ENCODE measurements at regions not wholly inside any gene's neighbourhood (a gene's known extent, or its start where the extent isn't known, plus 50 kb on each side); places are given as distances from the start of the nearest gene placed in this dataset.

DNA sequence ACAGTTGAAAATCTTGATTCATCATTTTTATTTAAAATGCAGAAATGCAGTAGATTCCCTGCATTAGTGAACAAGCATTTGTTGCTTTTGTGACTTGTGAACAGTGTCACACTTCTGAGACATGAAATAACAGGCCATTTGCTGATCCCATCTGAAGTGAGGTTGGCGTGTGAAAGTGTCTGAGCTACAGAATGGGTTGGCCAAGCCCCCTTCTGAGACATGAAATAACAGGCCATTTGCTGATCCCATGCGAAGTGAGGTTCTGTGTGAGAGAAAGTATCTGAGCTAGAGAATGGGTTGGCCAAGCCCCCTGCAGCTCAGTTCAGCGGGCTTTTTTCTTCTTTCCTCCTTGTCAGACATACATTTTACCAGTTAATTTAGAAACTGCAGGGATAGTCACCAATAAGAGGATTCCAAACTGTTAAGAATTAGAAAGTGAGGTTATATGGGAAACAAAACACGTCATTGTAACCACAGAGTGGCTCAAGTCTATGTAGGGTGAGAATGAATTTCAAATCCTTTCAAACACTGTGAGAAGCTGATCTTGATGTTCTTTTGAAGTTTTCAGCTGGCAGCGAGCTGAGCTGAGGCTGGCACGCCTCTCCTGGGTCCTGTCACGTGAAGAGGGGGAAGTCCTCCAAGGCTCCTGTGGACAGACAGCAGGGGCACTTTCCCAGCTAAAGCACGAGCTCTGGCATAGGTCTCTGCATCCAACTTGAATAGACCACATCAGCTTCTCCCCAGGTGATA, 339.2 kb upstream of the SALL3 start:
- TF ChIP-seq FOXP2 (optimal IDR thresholded peaks at IDR 0.05; ENCODE audit: borderline replicate concordance, extremely low read depth, extremely low read length, insufficient read depth), result no peak
- no peak for TF ChIP-seq POLR2AphosphoS5 (IDR thresholded peaks at IDR 0.05; ENCODE audit: low read depth, low read length)
- TF ChIP-seq TAF1 (IDR thresholded peaks at IDR 0.05; ENCODE audit: borderline replicate concordance, insufficient read depth, low read length), result no peak
- no peak for TF ChIP-seq REST (IDR thresholded peaks at IDR 0.05; ENCODE audit: insufficient read depth in 1 of 2, low read depth in 2 of 2, low read length in 2 of 2)
- no peak for TF ChIP-seq SIN3A (IDR thresholded peaks at IDR 0.05; ENCODE audit: borderline replicate concordance, insufficient read depth, low read length)

GRCh38 chr18:78641689-78642231, 337.9 kb upstream of the SALL3 start:
- TF ChIP-seq POLR2AphosphoS5 (IDR thresholded peaks at IDR 0.05; ENCODE audit: low read depth, low read length), result no peak
- no peak for TF ChIP-seq FOXP2 (optimal IDR thresholded peaks at IDR 0.05; ENCODE audit: borderline replicate concordance, extremely low read depth, extremely low read length, insufficient read depth)
- TF ChIP-seq REST (IDR thresholded peaks at IDR 0.05; ENCODE audit: insufficient read depth in 1 of 2, low read depth in 2 of 2, low read length in 2 of 2), result no peak
- no peak for TF ChIP-seq SIN3A (IDR thresholded peaks at IDR 0.05; ENCODE audit: borderline replicate concordance, insufficient read depth, low read length)
- no peak for TF ChIP-seq TAF1 (IDR thresholded peaks at IDR 0.05; ENCODE audit: borderline replicate concordance, insufficient read depth, low read length)

DNA sequence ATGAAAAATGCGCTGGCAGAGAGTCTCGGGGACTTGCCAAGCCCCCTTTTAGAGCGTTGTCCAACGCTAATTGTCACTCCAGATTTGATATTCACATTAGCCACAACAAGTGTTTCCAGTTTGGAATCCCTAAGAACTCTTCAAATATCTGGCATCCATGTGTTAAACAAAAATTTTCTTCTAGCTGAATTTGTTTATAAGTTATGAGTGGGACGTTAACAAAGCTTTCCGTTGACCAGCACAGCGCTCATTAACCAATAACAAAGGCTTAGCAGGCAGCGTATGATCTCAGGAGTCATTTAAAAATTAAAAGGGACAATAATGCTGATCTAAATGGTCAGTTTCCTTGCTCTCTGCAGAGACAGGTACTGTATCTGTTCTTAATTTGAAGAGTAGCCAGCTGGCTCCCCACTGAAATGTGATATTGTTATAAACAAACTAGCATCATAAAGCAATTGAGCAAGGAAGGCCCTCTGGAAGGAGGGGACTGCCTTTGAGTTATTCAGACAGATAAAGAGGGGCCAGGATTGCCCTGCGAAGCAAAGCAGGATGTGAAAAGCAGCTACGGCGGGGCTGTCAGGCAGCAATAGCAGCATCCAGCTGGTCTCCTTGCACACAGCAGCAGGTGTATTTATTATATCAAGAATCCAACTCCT, 337.2 kb upstream of the SALL3 start:
- TF ChIP-seq REST (IDR thresholded peaks at IDR 0.05; ENCODE audit: insufficient read depth in 1 of 2, low read depth in 2 of 2, low read length in 2 of 2), result no peak
- no peak for TF ChIP-seq FOXP2 (optimal IDR thresholded peaks at IDR 0.05; ENCODE audit: borderline replicate concordance, extremely low read depth, extremely low read length, insufficient read depth)
- no peak for TF ChIP-seq SIN3A (IDR thresholded peaks at IDR 0.05; ENCODE audit: borderline replicate concordance, insufficient read depth, low read length)
- no peak for TF ChIP-seq POLR2AphosphoS5 (IDR thresholded peaks at IDR 0.05; ENCODE audit: low read depth, low read length)
- TF ChIP-seq TAF1 (IDR thresholded peaks at IDR 0.05; ENCODE audit: borderline replicate concordance, insufficient read depth, low read length), result no peak

DNA sequence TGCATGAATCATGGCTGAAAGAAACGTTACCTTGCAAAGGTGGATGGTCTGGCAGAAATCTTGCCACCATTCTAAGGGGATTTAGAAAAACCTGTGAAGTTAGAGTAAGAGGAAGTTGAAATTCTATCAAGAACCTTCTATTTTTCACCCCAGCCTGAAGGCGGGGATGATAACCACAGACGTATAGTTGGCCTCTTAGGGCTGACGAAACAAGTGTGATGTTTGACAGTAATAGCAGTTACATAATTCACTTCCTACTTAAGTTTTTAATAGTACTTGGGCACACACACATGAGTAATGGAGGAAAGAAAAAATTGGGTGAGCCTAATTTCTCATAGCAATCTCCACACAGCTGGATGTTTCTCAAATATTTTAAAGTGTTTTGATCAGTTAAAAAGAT, 336.6 kb upstream of the SALL3 start:
- TF ChIP-seq REST (IDR thresholded peaks at IDR 0.05; ENCODE audit: insufficient read depth in 1 of 2, low read depth in 2 of 2, low read length in 2 of 2), result no peak
- no peak for TF ChIP-seq FOXP2 (optimal IDR thresholded peaks at IDR 0.05; ENCODE audit: borderline replicate concordance, extremely low read depth, extremely low read length, insufficient read depth)
- TF ChIP-seq TAF1 (IDR thresholded peaks at IDR 0.05; ENCODE audit: borderline replicate concordance, insufficient read depth, low read length), result no peak
- TF ChIP-seq SIN3A (IDR thresholded peaks at IDR 0.05; ENCODE audit: borderline replicate concordance, insufficient read depth, low read length), result no peak
- TF ChIP-seq POLR2AphosphoS5 (IDR thresholded peaks at IDR 0.05; ENCODE audit: low read depth, low read length), result no peak
